Gastroesophageal sphincter (tissue), 3 donors: ENCODE measurements at regions not wholly inside any gene's neighbourhood (a gene's known extent, or its start where the extent isn't known, plus 50 kb on each side); places are given as distances from the start of the nearest gene placed in this dataset.

Experiments used
- POLR2A ChIP-seq, 2 donors: fragments of 450-650 bp; IDR thresholded peaks; one replicate each; pipeline ENCODE4 v1.6.1; 2017; ENCODE audit warnings: antibody characterized with exemption in 2 of 2, mild to moderate bottlenecking in 2 of 2, moderate library complexity in 1 of 2
- POLR2AphosphoS5 ChIP-seq: sonication (generic); formaldehyde crosslinking; IDR thresholded peaks from one replicate; pipeline ENCODE4 v1.6.1; 2017; ENCODE audit warnings: antibody characterized with exemption
- TF ChIP-seq, protein P1 (sequence below), 4 experiments: fragments of 200-600 bp in 2 of 4; fragments of 450-650 bp in 2 of 4; sonication (generic) in 1 of 4; IDR thresholded peaks; one replicate each; pipeline ENCODE4 v1.5.1; 2017 to 2019; ENCODE audit warnings: antibody characterized with exemption in 4 of 4, mild to moderate bottlenecking in 2 of 4, moderate library complexity in 2 of 4

DNA sequence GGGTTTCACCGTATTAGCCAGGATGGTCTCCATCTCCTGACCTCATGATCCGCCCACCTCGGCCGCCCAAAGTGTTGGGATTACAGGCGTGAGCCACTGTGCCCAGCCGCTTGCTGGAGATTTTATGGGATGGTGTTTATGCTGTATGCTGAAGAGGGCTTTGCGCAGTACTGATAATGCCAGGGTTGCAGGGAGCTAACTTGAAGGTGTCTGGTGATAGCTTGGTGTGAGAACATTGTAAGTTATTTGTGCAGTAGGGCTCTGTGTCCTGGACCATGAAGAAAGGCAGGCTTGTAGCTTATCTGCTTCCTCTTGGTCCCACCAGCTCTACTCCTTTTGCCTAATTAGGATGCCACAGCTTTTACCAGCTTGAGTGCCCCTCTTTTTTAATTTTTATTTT lies 157.0 kb upstream of the DTNBP1 start:
- no peak for TF ChIP-seq POLR2AphosphoS5
- TF ChIP-seq, protein P1, sequence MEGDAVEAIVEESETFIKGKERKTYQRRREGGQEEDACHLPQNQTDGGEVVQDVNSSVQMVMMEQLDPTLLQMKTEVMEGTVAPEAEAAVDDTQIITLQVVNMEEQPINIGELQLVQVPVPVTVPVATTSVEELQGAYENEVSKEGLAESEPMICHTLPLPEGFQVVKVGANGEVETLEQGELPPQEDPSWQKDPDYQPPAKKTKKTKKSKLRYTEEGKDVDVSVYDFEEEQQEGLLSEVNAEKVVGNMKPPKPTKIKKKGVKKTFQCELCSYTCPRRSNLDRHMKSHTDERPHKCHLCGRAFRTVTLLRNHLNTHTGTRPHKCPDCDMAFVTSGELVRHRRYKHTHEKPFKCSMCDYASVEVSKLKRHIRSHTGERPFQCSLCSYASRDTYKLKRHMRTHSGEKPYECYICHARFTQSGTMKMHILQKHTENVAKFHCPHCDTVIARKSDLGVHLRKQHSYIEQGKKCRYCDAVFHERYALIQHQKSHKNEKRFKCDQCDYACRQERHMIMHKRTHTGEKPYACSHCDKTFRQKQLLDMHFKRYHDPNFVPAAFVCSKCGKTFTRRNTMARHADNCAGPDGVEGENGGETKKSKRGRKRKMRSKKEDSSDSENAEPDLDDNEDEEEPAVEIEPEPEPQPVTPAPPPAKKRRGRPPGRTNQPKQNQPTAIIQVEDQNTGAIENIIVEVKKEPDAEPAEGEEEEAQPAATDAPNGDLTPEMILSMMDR (IDR thresholded peaks at IDR 0.05), result no peak
- no peak for TF ChIP-seq POLR2A (IDR thresholded peaks at IDR 0.05)
